HUES64 (cell line): ENCODE measurements at regions not wholly inside any gene's neighbourhood (a gene's known extent, or its start where the extent isn't known, plus 50 kb on each side); places are given as distances from the start of the nearest gene placed in this dataset.

Experiments
- H3K27ac ChIP-seq: 2 replicates; pipeline ENCODE4 v1.7.0; 2013; ENCODE audit warnings: low read depth, low read length, inconsistent platforms
- H3K27me3 ChIP-seq: 2 replicates; pipeline ENCODE4 v1.6.1; 2013; ENCODE audit warnings: mild to moderate bottlenecking, low read length; ENCODE audit not compliant: insufficient read depth
- H3K36me3 ChIP-seq: 2 replicates; pipeline ENCODE4 v1.6.1; 2013; ENCODE audit warnings: mild to moderate bottlenecking, low read length; ENCODE audit not compliant: insufficient read depth
- H3K4me1 ChIP-seq: 2 replicates; pipeline ENCODE4 v1.6.1; 2013; ENCODE audit warnings: mild to moderate bottlenecking, low read length, moderate library complexity; ENCODE audit not compliant: insufficient read depth
- H3K4me3 ChIP-seq: 2 replicates; pipeline ENCODE4 v1.5.1; 2013; ENCODE audit warnings: mild to moderate bottlenecking, low read length, moderate library complexity
- H3K9ac ChIP-seq: 2 replicates; pipeline ENCODE4 v1.6.1; 2013; ENCODE audit warnings: mild to moderate bottlenecking, low read depth, low read length
- H3K9me3 ChIP-seq: 2 replicates; pipeline ENCODE4 v1.6.1; 2013; ENCODE audit warnings: low read depth, low read length; ENCODE audit not compliant: insufficient read depth
- WGBS: fragments of 150-250, 120-280 bp; methylation state at CpG from one replicate; pipeline ENCODE4 v1.1.7; 2013; ENCODE audit warnings: missing lambda C conversion rate; 5-methylcytosine and 5-hydroxymethylcytosine counted together

DNA sequence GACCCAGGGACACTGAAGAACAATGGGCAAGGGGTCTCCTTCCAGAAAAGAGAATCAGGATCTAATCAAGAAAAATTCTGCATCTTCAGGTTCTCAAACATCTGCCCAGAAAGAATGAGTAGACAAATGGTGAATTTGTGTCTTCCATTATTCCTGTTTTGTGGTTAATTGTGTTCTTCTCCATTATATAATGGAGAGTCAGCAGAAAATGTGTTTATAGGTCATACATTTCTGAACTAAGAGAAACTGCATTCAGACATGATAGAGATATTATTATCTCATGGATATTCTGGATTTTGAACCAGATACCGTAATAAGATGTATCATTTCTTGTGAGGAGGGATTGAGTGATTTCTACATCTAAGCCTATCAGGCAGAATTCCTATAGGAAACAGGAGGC is 581.7 kb upstream of the JAG1 start:
- Histone ChIP-seq H3K4me3 (no peak overlapping the region), H3K27ac (no peak overlapping the region), H3K9ac (no peak overlapping the region), H3K36me3 (no peaks in the 10 kb centered on the region), H3K4me1 (no peaks in the 10 kb centered on the region), H3K27me3 (peaks cover 22% of the 10 kb centered on the region; the same call in 1 of the 2 replicates), H3K9me3 (peaks cover 20% of the 10 kb centered on the region)
- WGBS, result 100% methylated on average over 1 of the region's 1 CpG

DNA sequence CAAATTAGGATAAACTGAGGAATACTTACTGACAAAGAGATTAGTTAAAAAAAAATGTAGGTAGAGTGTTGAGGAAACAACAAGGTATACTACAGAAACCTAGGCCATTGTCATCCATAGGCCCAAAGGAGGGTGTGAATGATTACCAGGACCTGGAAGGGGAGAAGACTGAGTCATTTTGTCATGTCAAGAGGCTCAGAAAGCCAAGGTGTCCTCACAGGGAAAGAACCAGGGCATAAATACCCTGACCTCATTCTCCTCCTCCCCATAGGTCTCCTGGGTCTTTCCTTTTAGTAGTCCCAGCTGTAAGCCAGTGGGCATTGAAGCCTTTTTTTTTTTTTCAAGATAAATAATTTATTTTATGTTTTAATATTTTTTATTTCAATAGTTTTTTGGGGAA is 582.1 kb upstream of the JAG1 start:
- peaks cover 18% of the 10 kb centered on the region; the same call in 1 of the 2 replicates for H3K27me3 ChIP-seq

DNA sequence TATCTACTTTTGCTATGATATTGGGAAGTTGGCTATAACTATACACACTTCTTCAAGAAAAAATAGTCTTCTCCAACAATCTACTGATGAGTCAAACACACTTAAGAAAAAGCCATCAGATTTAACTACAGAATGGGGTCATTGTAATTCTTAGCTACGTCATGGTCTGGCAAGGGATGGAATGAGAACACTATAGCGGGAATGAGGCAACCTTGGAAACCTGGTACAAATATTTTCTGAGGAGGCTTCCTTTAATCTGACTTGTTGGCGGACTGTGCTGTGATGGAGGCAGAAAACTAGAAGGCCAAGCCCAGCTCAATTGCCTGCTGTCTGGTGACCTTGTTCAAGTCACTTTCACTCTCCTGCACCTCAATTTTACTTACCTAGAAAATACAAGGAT is 586.8 kb upstream of the JAG1 start:
- H3K36me3 ChIP-seq, result no peaks in the 10 kb centered on the region
- no peak overlapping the region for H3K9ac ChIP-seq
- no peaks in the 10 kb centered on the region for H3K27me3 ChIP-seq
- no peak overlapping the region for H3K27ac ChIP-seq
- peaks cover 3% of the 10 kb centered on the region; the same call in 1 of the 2 replicates for H3K4me1 ChIP-seq
- H3K4me3 ChIP-seq, result no peak overlapping the region
- 92% methylated on average over 3 of the region's 3 CpGs for WGBS
- peaks cover 5% of the 10 kb centered on the region; the same call in 1 of the 2 replicates for H3K9me3 ChIP-seq

More for the DNA sequence above, 582.1 kb upstream of the JAG1 start:
- no peaks in the 10 kb centered on the region for H3K36me3 ChIP-seq
- H3K4me3 ChIP-seq, result no peak overlapping the region
- H3K27ac ChIP-seq, result no peak overlapping the region
- H3K9me3 ChIP-seq, result peaks cover 20% of the 10 kb centered on the region
- H3K9ac ChIP-seq, result no peak overlapping the region
- no peaks in the 10 kb centered on the region for H3K4me1 ChIP-seq

DNA sequence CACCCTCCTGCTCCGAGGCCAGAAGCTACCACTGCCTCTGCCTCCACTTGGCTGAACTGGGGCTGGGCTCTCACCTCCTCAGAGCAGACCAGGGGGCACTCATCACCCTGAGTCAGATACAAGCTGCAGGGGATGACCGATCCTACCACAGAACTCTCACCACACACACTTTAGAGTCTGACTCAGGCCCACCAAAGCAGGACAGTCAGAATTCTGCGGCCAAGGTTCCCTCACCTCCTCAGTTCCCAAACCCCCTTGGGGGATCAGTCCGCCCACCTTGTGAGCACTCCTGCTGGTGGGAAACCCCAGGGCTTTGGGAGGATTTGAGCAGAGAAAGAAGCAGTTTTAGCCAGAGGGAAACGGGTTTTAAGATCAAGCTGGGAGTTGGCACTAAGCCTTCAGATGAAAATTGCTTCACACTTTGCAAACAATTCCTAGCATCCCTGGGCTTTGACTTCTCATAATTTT is 587.8 kb upstream of the JAG1 start:
- H3K9ac ChIP-seq, result no peak overlapping the region
- 88% methylated on average over 5 of the region's 5 CpGs for WGBS
- H3K4me1 ChIP-seq, result peaks cover 7% of the 10 kb centered on the region; the same call in 1 of the 2 replicates
- no peaks in the 10 kb centered on the region for H3K36me3 ChIP-seq
- peaks cover 5% of the 10 kb centered on the region; the same call in 1 of the 2 replicates for H3K9me3 ChIP-seq
- no peak overlapping the region for H3K27ac ChIP-seq
- no peaks in the 10 kb centered on the region for H3K27me3 ChIP-seq
- H3K4me3 ChIP-seq, result no peak overlapping the region

DNA sequence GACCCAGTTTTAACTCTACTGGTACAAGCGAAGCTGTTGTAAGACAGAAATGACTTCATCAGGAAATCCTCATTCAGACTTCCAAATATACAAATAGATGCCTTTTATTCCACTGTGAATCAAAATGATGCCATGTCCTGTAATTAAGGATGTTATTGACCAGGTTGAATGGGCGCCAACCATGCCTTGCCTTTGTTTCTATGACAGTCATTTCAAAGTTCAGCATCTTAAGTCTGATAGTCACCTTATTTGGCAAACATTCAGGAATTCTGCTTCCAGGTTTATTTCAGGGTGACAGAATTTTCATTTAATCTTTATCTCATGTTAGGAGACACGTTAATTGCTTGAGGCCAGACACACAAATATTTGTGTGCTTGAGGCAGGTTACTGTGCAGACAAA is 592.8 kb upstream of the JAG1 start:
- Histone ChIP-seq H3K9ac (no peak overlapping the region), H3K4me1 (peaks cover 35% of the 10 kb centered on the region), H3K9me3 (no peaks in the 10 kb centered on the region), H3K27me3 (no peaks in the 10 kb centered on the region), H3K4me3 (no peak overlapping the region), H3K27ac (peak overlapping the region; percentile 14; the same call in 1 of the 2 replicates), H3K36me3 (no peaks in the 10 kb centered on the region)
- 100% methylated on average over 3 of the region's 3 CpGs for WGBS

DNA sequence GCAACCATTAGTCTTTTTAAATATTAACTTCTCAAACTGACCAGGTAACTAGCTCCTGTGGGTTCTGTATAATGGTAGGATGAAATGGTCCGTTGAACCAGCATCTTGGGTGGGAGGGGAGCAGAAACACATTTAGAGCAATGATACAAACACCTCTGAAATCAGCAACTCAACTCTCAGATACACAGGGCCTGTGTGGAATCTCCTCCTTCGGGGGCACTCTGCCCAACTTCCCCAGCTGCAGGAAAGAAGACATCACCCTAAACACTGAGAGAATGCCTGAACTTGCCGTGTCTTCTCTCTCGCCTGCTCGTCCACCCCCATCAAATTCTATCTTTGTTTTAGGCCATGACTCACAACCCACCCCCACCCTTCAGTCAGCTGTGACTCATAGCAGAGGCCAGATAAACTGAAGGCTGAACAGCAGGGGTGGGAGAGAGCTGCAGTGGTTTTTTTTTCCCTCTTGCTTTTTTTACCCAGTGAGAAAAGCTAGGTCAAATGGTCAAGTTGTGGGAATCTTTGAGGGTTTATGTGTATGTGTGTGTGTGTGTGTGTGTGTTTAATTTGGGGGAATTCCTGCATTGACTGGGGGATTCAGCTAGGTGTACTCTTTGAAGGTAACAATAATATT is 593.4 kb upstream of the JAG1 start:
- Histone ChIP-seq H3K36me3 (no peaks in the 10 kb centered on the region), H3K9me3 (no peaks in the 10 kb centered on the region), H3K27me3 (no peaks in the 10 kb centered on the region), H3K4me1 (peaks cover 39% of the 10 kb centered on the region), H3K27ac (peak overlapping the region; percentile 20; the same call in 1 of the 2 replicates), H3K9ac (no peak overlapping the region), H3K4me3 (no peak overlapping the region)
- 42% methylated on average over 4 of the region's 5 CpGs for WGBS

DNA sequence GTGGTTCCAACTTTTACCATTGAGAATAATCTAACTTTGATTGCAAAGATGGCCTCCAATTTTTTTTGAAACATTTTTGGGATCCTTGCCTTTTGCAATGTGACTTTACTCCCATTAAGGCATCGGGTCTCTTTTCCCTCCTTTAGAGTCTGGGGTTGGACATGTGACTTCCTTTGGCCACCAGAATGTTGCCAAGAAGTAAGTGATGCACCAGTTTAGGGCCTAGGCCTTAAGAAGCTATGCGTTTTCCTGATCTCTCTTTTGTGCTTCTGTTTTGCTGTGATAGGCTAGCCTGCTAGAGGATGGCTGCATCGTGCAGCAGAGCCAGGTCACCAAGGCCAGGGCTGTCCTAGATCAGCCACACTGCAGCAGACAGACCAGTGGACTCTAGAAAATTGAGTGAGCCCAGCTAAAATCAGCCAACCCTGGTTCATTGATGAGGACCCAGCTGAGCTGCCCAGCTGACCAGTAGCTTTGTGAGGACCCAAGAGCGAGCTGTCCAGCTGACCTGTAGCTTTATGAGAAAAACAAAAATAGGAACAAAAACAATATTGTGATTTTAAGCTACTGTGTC is 594.0 kb upstream of the JAG1 start:
- peaks cover 40% of the 10 kb centered on the region for H3K4me1 ChIP-seq
- H3K27me3 ChIP-seq, result no peaks in the 10 kb centered on the region
- H3K9ac ChIP-seq, result no peak overlapping the region
- no peaks in the 10 kb centered on the region for H3K9me3 ChIP-seq
- no peak overlapping the region for H3K4me3 ChIP-seq
- 69% methylated on average over 4 of the region's 4 CpGs for WGBS
- H3K36me3 ChIP-seq, result no peaks in the 10 kb centered on the region
- H3K27ac ChIP-seq, result 0 out of 2 replicates have a peak overlapping the region, but pooled peaks have one; percentile 20

DNA sequence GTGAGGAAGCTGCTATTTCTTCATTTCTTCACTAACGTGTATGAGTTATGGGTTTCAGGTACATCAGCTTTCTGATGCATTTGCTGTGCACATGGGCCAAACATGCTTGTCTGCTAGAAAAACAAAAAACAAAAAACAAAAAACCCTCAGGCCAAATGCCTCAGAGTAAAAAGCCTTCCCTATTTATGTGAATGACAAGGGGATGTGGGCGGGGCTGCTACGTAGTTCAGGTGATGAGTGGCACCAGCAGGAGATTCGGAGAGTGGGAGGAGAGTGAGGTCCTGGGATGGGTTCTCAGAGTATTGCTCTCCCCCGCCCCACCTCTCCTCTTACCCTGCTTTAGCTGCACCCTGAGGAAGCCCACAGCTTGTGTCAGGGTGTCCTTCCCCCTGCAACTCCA is 596.8 kb upstream of the JAG1 start:
- H3K27me3 ChIP-seq, result no peaks in the 10 kb centered on the region
- H3K4me1 ChIP-seq, result peaks cover 46% of the 10 kb centered on the region
- H3K36me3 ChIP-seq, result no peaks in the 10 kb centered on the region
- H3K9me3 ChIP-seq, result no peaks in the 10 kb centered on the region
- 61% methylated on average over 4 of the region's 5 CpGs for WGBS
- no peak overlapping the region for H3K4me3 ChIP-seq
- no peak overlapping the region for H3K27ac ChIP-seq
- no peak overlapping the region for H3K9ac ChIP-seq

DNA sequence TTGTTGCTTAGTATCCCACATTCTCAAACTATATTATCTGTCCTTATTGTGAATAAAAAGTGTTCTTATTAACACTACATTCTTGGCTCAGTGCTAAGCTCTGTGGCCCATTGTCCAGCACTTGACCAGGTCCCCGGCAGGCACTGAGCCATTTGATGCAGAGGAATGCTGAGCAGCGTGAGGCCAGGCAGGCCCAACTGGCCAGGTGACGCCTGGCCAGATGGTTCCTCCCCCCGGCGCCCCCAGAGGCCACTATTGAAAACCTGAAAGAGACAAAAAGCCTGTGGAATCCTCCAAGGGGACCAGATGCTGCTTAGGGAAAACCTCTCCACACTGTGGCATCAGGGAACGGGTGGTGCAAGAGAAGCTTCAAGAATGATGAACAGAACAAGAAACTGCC is 597.5 kb upstream of the JAG1 start:
- Histone ChIP-seq H3K36me3 (no peaks in the 10 kb centered on the region), H3K27me3 (no peaks in the 10 kb centered on the region), H3K9ac (no peak overlapping the region), H3K4me1 (peaks cover 44% of the 10 kb centered on the region), H3K27ac (no peak overlapping the region), H3K9me3 (no peaks in the 10 kb centered on the region), H3K4me3 (no peak overlapping the region)
- WGBS, result 43% methylated on average over 6 of the region's 6 CpGs

DNA sequence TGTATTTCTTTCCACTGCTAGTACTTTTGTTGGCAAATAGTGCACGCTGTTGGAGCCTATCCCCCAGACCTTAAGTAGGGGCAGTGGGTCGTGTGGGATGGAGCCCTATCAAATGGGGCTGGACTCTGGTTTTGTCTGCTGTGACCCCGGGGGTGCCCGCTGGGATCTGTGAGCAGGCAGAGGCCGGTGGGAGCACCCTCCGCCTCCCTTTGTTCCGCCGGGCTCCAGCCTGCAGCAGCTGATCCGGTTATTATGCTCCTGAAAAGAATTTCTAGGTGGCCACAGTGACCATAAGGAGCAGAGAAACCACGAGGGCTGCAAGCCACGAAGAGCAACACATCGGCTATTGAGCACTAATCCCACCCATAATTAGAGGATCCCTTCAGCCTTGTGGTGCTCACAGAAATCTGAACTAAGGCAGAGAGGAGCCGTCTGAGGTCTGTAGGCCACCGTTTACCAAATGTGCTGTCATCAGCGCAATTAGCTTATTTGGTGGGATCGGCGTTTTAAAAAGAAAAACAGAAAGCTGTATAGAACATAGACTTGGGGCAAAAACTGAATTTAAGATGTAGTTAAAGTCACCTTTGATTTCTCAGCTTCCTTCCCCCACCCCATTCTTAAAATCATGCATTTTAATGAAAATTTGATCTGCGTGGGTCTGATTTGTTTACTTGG is 598.3 kb upstream of the JAG1 start:
- Histone ChIP-seq H3K27ac (no peak overlapping the region), H3K4me1 (peaks cover 37% of the 10 kb centered on the region), H3K9me3 (no peaks in the 10 kb centered on the region), H3K27me3 (no peaks in the 10 kb centered on the region), H3K4me3 (no peak overlapping the region), H3K36me3 (no peaks in the 10 kb centered on the region), H3K9ac (no peak overlapping the region)
- 86% methylated on average over 18 of the region's 18 CpGs for WGBS

DNA sequence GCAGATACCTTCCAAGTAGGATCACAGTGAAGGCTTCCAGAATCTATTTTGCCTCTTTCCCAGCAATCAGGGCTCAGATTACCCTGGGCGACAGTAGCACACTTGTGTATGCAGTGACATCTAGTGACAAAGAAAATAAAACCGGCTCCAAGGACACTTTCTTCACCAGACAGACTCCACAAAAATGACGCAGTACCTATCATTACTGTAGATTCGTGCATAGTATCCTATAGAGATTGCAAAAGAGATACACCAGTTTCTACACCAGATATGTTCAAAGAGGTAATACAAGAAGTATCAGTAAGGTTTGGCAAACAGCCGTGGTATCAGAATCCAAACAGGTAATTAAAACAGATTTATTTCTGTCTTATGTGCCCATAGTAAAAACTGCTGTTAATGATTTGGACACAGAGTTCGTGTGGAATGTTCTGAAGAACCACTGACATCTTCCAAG is 600.4 kb upstream of the JAG1 start:
- Histone ChIP-seq H3K27me3 (no peaks in the 10 kb centered on the region), H3K9ac (no peak overlapping the region), H3K27ac (no peak overlapping the region), H3K4me3 (no peak overlapping the region), H3K36me3 (no peaks in the 10 kb centered on the region), H3K9me3 (0 out of 2 replicates have a peak, but pooled peaks cover 4% of the 10 kb centered on the region), H3K4me1 (peaks cover 27% of the 10 kb centered on the region)
- WGBS, result 46% methylated on average over 6 of the region's 6 CpGs
